GM04503 (cell line): ENCODE measurements at regions not wholly inside any gene's neighbourhood (a gene's known extent, or its start where the extent isn't known, plus 50 kb on each side); places are given as distances from the start of the nearest gene placed in this dataset.
"Not testable (repeated sequence)": the region's sequence is repeated elsewhere in the genome, so short reads cannot be mapped to it uniquely, and the experiment has no call there.

Experiments used
- DNase-seq: peaks from one replicate; pipeline ENCODE4 v3.0.0-alpha.2; 2012; ENCODE audit warnings: low read depth

- no peak for DNase-seq
These were observed 182.7 kb upstream of the PPP1R26 start for GRCh38 chr9:135296735-135297455.

GRCh38 chr9:135297456-135298075, 182.0 kb upstream of the PPP1R26 start:
- no peak for DNase-seq

- no peak for DNase-seq
These were observed 180.4 kb upstream of the PPP1R26 start for GRCh38 chr9:135299239-135299590.

- DNase-seq = no peak
These were observed 179.8 kb upstream of the PPP1R26 start for GRCh38 chr9:135299651-135300345.

- no peak for DNase-seq
These were observed 179.0 kb upstream of the PPP1R26 start for GRCh38 chr9:135300346-135301141.

- DNase-seq = no peak
These were observed 178.0 kb upstream of the PPP1R26 start for GRCh38 chr9:135301271-135302263.

GRCh38 chr9:135302329-135303279, 177.0 kb upstream of the PPP1R26 start:
- DNase-seq = no peak

GRCh38 chr9:135303280-135303647, 176.3 kb upstream of the PPP1R26 start:
- no peak for DNase-seq

GRCh38 chr9:135303865-135304499, 175.6 kb upstream of the PPP1R26 start:
- no peak for DNase-seq

GRCh38 chr9:135304886-135305285, 174.7 kb upstream of the PPP1R26 start:
- DNase-seq = no peak

GRCh38 chr9:135305546-135306180, 173.9 kb upstream of the PPP1R26 start:
- no peak for DNase-seq

- DNase-seq = no peak
These were observed 172.9 kb upstream of the PPP1R26 start for GRCh38 chr9:135306699-135307098.

GRCh38 chr9:135307300-135307699, 172.3 kb upstream of the PPP1R26 start:
- DNase-seq = no peak

GRCh38 chr9:135307919-135308318, 171.7 kb upstream of the PPP1R26 start:
- not testable (repeated sequence) for DNase-seq

GRCh38 chr9:135308821-135309762, 170.5 kb upstream of the PPP1R26 start:
- no peak for DNase-seq

GRCh38 chr9:135309763-135310125, 169.8 kb upstream of the PPP1R26 start:
- DNase-seq = no peak

- DNase-seq = no peak
These were observed 169.4 kb upstream of the PPP1R26 start for GRCh38 chr9:135310134-135310533.

GRCh38 chr9:135315572-135315971, 164.0 kb upstream of the PPP1R26 start:
- DNase-seq = no peak
